ENCODE measurements at regions not wholly inside any gene's neighbourhood (a gene's known extent, or its start where the extent isn't known, plus 50 kb on each side); places are given as distances from the start of the nearest gene placed in this dataset.

- H3K36me3 Mint-ChIP-seq (ENCODE audit: low read depth), result peaks cover 3% of the 10 kb centered on the region; the same call in 1 of the 3 replicates
- Histone ChIP-seq H3K9me2 (ENCODE audit: insufficient read depth) (no peaks in the 10 kb centered on the region), H3K27ac (ENCODE audit: low read depth) (no peak overlapping the region), H3K36me3 (ENCODE audit: insufficient read depth) (no peaks in the 10 kb centered on the region), H3K4me3 (no peak overlapping the region), H3K27me3 (ENCODE audit: insufficient read depth) (no peaks in the 10 kb centered on the region), H3F3A (replicated peaks; ENCODE audit: low read depth) (no peaks in the 10 kb centered on the region), H2AFZ (no peak overlapping the region), H4K20me1 (replicated peaks; ENCODE audit: insufficient read depth) (no peaks in the 10 kb centered on the region), H3K4me2 (no peak overlapping the region), H3K4me1 (ENCODE audit: insufficient read depth) (no peaks in the 10 kb centered on the region), H3K79me2 (replicated peaks; ENCODE audit: insufficient read depth) (no peaks in the 10 kb centered on the region)
- H3K9me3 Mint-ChIP-seq, result peaks cover 3% of the 10 kb centered on the region; the same call in 2 of the 3 replicates
- no peak overlapping the region for H3K27ac Mint-ChIP-seq
- no peaks in the 10 kb centered on the region for H3K4me1 Mint-ChIP-seq
- no peaks in the 10 kb centered on the region for H3K27me3 Mint-ChIP-seq (ENCODE audit: insufficient read depth, low read depth, poor library complexity)
- no peak for DNase-seq (ENCODE audit: low spot score)
- ATAC-seq, result no peak
- TF ChIP-seq REST (IDR thresholded peaks at IDR 0.05; ENCODE audit: unreplicated experiment), result no peak
- no peak for TF ChIP-seq STAT1 (IDR thresholded peaks at IDR 0.05; ENCODE audit: unreplicated experiment)
- TF ChIP-seq ZNF462 (CRISPR knock-in tag; IDR thresholded peaks at IDR 0.05), result no peak
- no peak for TF ChIP-seq JUNB (IDR thresholded peaks at IDR 0.05; ENCODE audit: unreplicated experiment)
- no peak for TF ChIP-seq ETS1 (IDR thresholded peaks at IDR 0.05)
- TF ChIP-seq EZH2phosphoT487 (IDR thresholded peaks at IDR 0.05; ENCODE audit: unreplicated experiment), result no peak
- H3K4me3 Mint-ChIP-seq, result no peak overlapping the region
These were observed 1761.8 kb downstream of the SLITRK5 start for GRCh38 chr13:89432997-89433396.

Data from GM23338 (cell line).